Neural progenitor cell (in vitro differentiated cells): ENCODE measurements at regions not wholly inside any gene's neighbourhood (a gene's known extent, or its start where the extent isn't known, plus 50 kb on each side); places are given as distances from the start of the nearest gene placed in this dataset.
A peak's percentile ranks its signal among the peaks of the same experiment; 100 is the strongest.
"Not testable (repeated sequence)": the region's sequence is repeated elsewhere in the genome, so short reads cannot be mapped to it uniquely, and the experiment has no call there.

Experiments
- DNase-seq: peaks from one replicate; pipeline ENCODE4 v3.0.0-alpha.2; 2016; ENCODE audit warnings: low spot score
- H2AFZ ChIP-seq: fragments of 200-600 bp; sonication (generic); replicated peaks from 2 replicates; pipeline ENCODE4 v1.6.1; 2016; ENCODE audit warnings: antibody characterized with exemption
- H3F3A ChIP-seq: fragments of 200-600 bp; sonication (generic); 2 replicates; pipeline ENCODE4 v1.6.1; 2016; ENCODE audit warnings: antibody characterized with exemption, low read depth
- H3K27ac ChIP-seq: fragments of 200-600 bp; sonication (generic); 2 replicates; pipeline ENCODE4 v1.5.1; 2016; ENCODE audit warnings: mild to moderate bottlenecking
- H3K27me3 ChIP-seq: fragments of 200-600 bp; sonication (generic); 2 replicates; pipeline ENCODE4 v1.6.1; 2016; ENCODE audit warnings: mild to moderate bottlenecking, moderate library complexity
- H3K36me3 ChIP-seq: fragments of 200-600 bp; sonication (generic); 2 replicates; pipeline ENCODE4 v1.5.1; 2016
- H3K4me1 ChIP-seq: fragments of 200-600 bp; sonication (generic); 2 replicates; pipeline ENCODE4 v1.6.1; 2016; ENCODE audit warnings: mixed run types
- H3K4me2 ChIP-seq: fragments of 200-600 bp; sonication (generic); 2 replicates; pipeline ENCODE4 v1.6.1; 2016
- H3K4me3 ChIP-seq: fragments of 200-600 bp; sonication (generic); 2 replicates; pipeline ENCODE4 v1.5.1; 2016
- H3K79me2 ChIP-seq: fragments of 200-600 bp; sonication (generic); 2 replicates; pipeline ENCODE4 v1.6.1; 2016; ENCODE audit warnings: low read depth
- H3K9ac ChIP-seq: fragments of 200-600 bp; sonication (generic); 2 replicates; pipeline ENCODE4 v1.6.1; 2016
- H3K9me3 ChIP-seq: fragments of 200-600 bp; sonication (generic); 2 replicates; pipeline ENCODE4 v1.5.1; 2016; ENCODE audit warnings: low read depth
- H4K20me1 ChIP-seq: fragments of 200-600 bp; sonication (generic); 2 replicates; pipeline ENCODE4 v1.6.1; 2016; ENCODE audit warnings: low read depth
- H3K27ac Mint-ChIP-seq: 3 replicates; pipeline ENCODE4 v1.8.0; 2021; ENCODE audit warnings: mixed read lengths
- H3K27me3 Mint-ChIP-seq: 2 replicates; pipeline ENCODE4 v1.8.0; 2022; ENCODE audit warnings: low read depth, mild to moderate bottlenecking, inconsistent platforms, moderate library complexity, mixed read lengths; ENCODE audit not compliant: insufficient read depth
- H3K36me3 Mint-ChIP-seq: 3 replicates; pipeline ENCODE4 v1.8.0; 2021; ENCODE audit warnings: mixed read lengths
- H3K4me1 Mint-ChIP-seq: 3 replicates; pipeline ENCODE4 v1.8.0; 2021; ENCODE audit warnings: mixed read lengths
- H3K4me3 Mint-ChIP-seq: 3 replicates; pipeline ENCODE4 v1.8.0; 2021; ENCODE audit warnings: mild to moderate bottlenecking, moderate library complexity, mixed read lengths
- H3K9me3 Mint-ChIP-seq: 3 replicates; pipeline ENCODE4 v1.8.0; 2020; ENCODE audit warnings: mixed read lengths
- CTCF ChIP-seq: fragments of 200-600 bp; sonication (generic); IDR thresholded peaks from 2 replicates; pipeline ENCODE4 v1.5.1; 2017; ENCODE audit warnings: antibody characterized with exemption, mild to moderate bottlenecking
- EZH2 ChIP-seq: fragments of 200-600 bp; sonication (generic); IDR thresholded peaks from 2 replicates; pipeline ENCODE4 v1.6.1; 2017; ENCODE audit warnings: antibody characterized with exemption, mild to moderate bottlenecking, moderate library complexity
- EZH2phosphoT487 ChIP-seq: fragments of 200-600 bp; sonication (generic); IDR thresholded peaks from 2 replicates; pipeline ENCODE4 v1.6.1; 2017; ENCODE audit warnings: antibody characterized with exemption

DNA sequence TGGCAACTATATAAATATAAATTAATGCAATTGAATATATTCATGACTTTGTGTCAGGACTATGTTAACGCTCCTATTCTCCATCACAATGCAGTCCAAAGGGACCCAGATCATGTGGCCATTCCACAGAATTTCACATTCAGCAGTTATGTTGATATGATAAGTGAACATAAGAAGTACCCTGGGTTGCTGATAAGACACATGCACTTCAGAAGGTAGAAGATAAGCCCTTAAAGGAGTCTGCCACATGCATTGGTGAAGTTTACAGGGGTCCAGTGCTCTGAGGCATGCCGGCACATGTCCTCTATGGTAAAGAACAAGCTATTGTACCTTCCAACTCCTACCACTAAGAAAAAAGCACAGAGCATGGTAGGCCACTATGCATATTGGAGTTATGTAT lies 76.4 kb downstream of the PHAX start:
- H3K4me2 ChIP-seq: no peak overlapping the region
- H3K9me3 ChIP-seq: no peaks in the 10 kb centered on the region
- no peak overlapping the region for H3K27ac ChIP-seq
- no peak overlapping the region for H3K4me3 ChIP-seq
- H4K20me1 ChIP-seq: no peaks in the 10 kb centered on the region
- Mint-ChIP-seq H3K9me3 (no peaks in the 10 kb centered on the region), H3K4me3 (no peak overlapping the region), H3K4me1 (peaks cover 11% of the 10 kb centered on the region), H3K36me3 (no peaks in the 10 kb centered on the region), H3K27me3 (no peaks in the 10 kb centered on the region), H3K27ac (no peak overlapping the region)
- no peak for DNase-seq
- H3F3A ChIP-seq: peaks cover 5% of the 10 kb centered on the region
- H3K79me2 ChIP-seq: no peaks in the 10 kb centered on the region
- H2AFZ ChIP-seq: no peak overlapping the region
- H3K9ac ChIP-seq: no peak overlapping the region
- TF ChIP-seq EZH2phosphoT487 (no peak), CTCF (no peak), EZH2 (no peak)
- H3K36me3 ChIP-seq: no peaks in the 10 kb centered on the region
- H3K27me3 ChIP-seq: no peaks in the 10 kb centered on the region
- H3K4me1 ChIP-seq: peaks cover 7% of the 10 kb centered on the region

- TF ChIP-seq EZH2 (no peak), CTCF (no peak), EZH2phosphoT487 (no peak)
- H3K4me3 Mint-ChIP-seq: no peak overlapping the region
- no peak overlapping the region for H3K4me3 ChIP-seq
- peaks cover 11% of the 10 kb centered on the region for H3K4me1 ChIP-seq
- no peak overlapping the region for H3K9ac ChIP-seq
- no peaks in the 10 kb centered on the region for H3K79me2 ChIP-seq
- H3K27me3 Mint-ChIP-seq: no peaks in the 10 kb centered on the region
- peaks cover 11% of the 10 kb centered on the region for H3K4me1 Mint-ChIP-seq
- peak overlapping the region; percentile 92 for H2AFZ ChIP-seq
- peaks cover 5% of the 10 kb centered on the region for H3F3A ChIP-seq
- no peaks in the 10 kb centered on the region for H3K36me3 ChIP-seq
- H3K9me3 ChIP-seq: no peaks in the 10 kb centered on the region
- no peaks in the 10 kb centered on the region for H3K9me3 Mint-ChIP-seq
- no peak overlapping the region for H3K27ac ChIP-seq
- H3K27me3 ChIP-seq: no peaks in the 10 kb centered on the region
- no peaks in the 10 kb centered on the region for H3K36me3 Mint-ChIP-seq
- H3K27ac Mint-ChIP-seq: peak overlapping the region; percentile 14
- H3K4me2 ChIP-seq: no peak overlapping the region
- peak; percentile 45 for DNase-seq
- no peaks in the 10 kb centered on the region for H4K20me1 ChIP-seq
These were observed 79.6 kb downstream of the PHAX start for GRCh38 chr5:126680191-126680817.

DNA sequence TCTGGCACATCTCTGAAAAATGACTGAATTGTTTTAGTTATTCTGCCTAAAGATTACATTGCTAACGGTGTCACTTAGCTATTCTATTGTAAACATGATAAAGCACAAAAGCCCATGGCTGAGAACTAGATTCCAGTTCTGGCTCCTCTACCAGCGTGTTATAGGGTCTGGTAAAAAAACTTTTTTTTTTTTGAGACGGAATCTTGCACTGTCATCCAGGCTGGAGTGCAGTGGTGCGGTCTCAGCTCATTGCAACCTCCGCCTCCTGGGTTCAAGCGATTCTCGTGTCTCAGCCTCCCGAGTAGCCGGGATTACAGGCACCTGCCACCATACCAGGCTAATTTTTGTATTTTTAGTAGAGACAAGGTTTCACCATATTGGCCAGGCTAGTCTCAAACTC lies 80.6 kb downstream of the PHAX start:
- not testable (repeated sequence) for H3K27ac ChIP-seq, H3K4me1 Mint-ChIP-seq, H3K4me3 ChIP-seq, H3K36me3 ChIP-seq, H3K27ac Mint-ChIP-seq, H3K27me3 Mint-ChIP-seq, H3K9me3 Mint-ChIP-seq, H4K20me1 ChIP-seq, H3K36me3 Mint-ChIP-seq, H3K9me3 ChIP-seq, H3K9ac ChIP-seq, H3K4me3 Mint-ChIP-seq, H3K79me2 ChIP-seq, H3K27me3 ChIP-seq, DNase-seq, H2AFZ ChIP-seq, H3K4me2 ChIP-seq, H3F3A ChIP-seq
- peaks cover 11% of the 10 kb centered on the region for H3K4me1 ChIP-seq

- H3K36me3 Mint-ChIP-seq: no peaks in the 10 kb centered on the region
- peaks cover 5% of the 10 kb centered on the region for H3F3A ChIP-seq
These were observed 81.2 kb downstream of the PHAX start for GRCh38 chr5:126681970-126682369.

More at GRCh38 chr5:126681970-126682369, 81.2 kb downstream of the PHAX start:
- Mint-ChIP-seq H3K4me1 (peaks cover 8% of the 10 kb centered on the region), H3K27me3 (no peaks in the 10 kb centered on the region), H3K9me3 (no peaks in the 10 kb centered on the region), H3K27ac (no peak overlapping the region), H3K4me3 (no peak overlapping the region)
- Histone ChIP-seq H2AFZ (no peak overlapping the region), H3K4me3 (no peak overlapping the region), H3K9ac (no peak overlapping the region), H3K27ac (no peak overlapping the region), H3K4me1 (peaks cover 11% of the 10 kb centered on the region), H3K79me2 (no peaks in the 10 kb centered on the region), H3K27me3 (no peaks in the 10 kb centered on the region), H3K9me3 (no peaks in the 10 kb centered on the region), H3K4me2 (no peak overlapping the region), H3K36me3 (no peaks in the 10 kb centered on the region), H4K20me1 (no peaks in the 10 kb centered on the region)
- TF ChIP-seq CTCF (no peak), EZH2phosphoT487 (no peak), EZH2 (no peak)
- DNase-seq: no peak
